ENCODE measurements at regions not wholly inside any gene's neighbourhood (a gene's known extent, or its start where the extent isn't known, plus 50 kb on each side); places are given as distances from the start of the nearest gene placed in this dataset.

GRCh38 chr1:118711356-118711755, 276.8 kb downstream of the TBX15 start:
- Histone ChIP-seq H3K27me3 (ENCODE audit: insufficient read depth, low read length, poor library complexity, severe bottlenecking) (no peaks in the 10 kb centered on the region), H4K20me1 (ENCODE audit: insufficient read depth, low read length, poor library complexity, severe bottlenecking) (no peaks in the 10 kb centered on the region), H2AFZ (ENCODE audit: low read length) (no peak overlapping the region), H3K79me2 (ENCODE audit: insufficient read depth, low read length) (no peaks in the 10 kb centered on the region), H3K9me3 (ENCODE audit: insufficient read depth, low read depth, low read length) (no peaks in the 10 kb centered on the region), H3K4me2 (ENCODE audit: low read depth, low read length, poor library complexity, severe bottlenecking) (no peak overlapping the region), H3K9me2 (replicated peaks; ENCODE audit: low read depth, low read length) (no peaks in the 10 kb centered on the region), H3K9ac (ENCODE audit: low read depth, low read length, poor library complexity, severe bottlenecking) (no peak overlapping the region), H3F3A (ENCODE audit: low read depth) (no peaks in the 10 kb centered on the region), H3K4me1 (ENCODE audit: insufficient read depth, low read length, poor library complexity, severe bottlenecking) (no peaks in the 10 kb centered on the region), H3K36me3 (ENCODE audit: insufficient read depth, low read length) (no peaks in the 10 kb centered on the region), H3K4me3 (ENCODE audit: low read length, poor library complexity, severe bottlenecking) (no peak overlapping the region)
- no peak for TF ChIP-seq CTCF (conservative IDR thresholded peaks at IDR 0.05; ENCODE audit: low read length)
- TF ChIP-seq EZH2phosphoT487 (IDR thresholded peaks at IDR 0.05; ENCODE audit: borderline replicate concordance): no peak

GRCh38 chr1:118698911-118699310, 289.2 kb downstream of the TBX15 start:
- Histone ChIP-seq H3K4me3 (ENCODE audit: low read length, poor library complexity, severe bottlenecking) (no peak overlapping the region), H3K36me3 (ENCODE audit: insufficient read depth, low read length) (no peaks in the 10 kb centered on the region), H3K9ac (ENCODE audit: low read depth, low read length, poor library complexity, severe bottlenecking) (no peak overlapping the region), H3K9me2 (replicated peaks; ENCODE audit: low read depth, low read length) (0 out of 2 replicates have a peak, but pooled peaks cover 4% of the 10 kb centered on the region), H3K79me2 (ENCODE audit: insufficient read depth, low read length) (no peaks in the 10 kb centered on the region), H3K27me3 (ENCODE audit: insufficient read depth, low read length, poor library complexity, severe bottlenecking) (no peaks in the 10 kb centered on the region), H3F3A (ENCODE audit: low read depth) (no peaks in the 10 kb centered on the region), H3K4me2 (ENCODE audit: low read depth, low read length, poor library complexity, severe bottlenecking) (no peak overlapping the region), H2AFZ (ENCODE audit: low read length) (no peak overlapping the region), H3K9me3 (ENCODE audit: insufficient read depth, low read depth, low read length) (no peaks in the 10 kb centered on the region), H4K20me1 (ENCODE audit: insufficient read depth, low read length, poor library complexity, severe bottlenecking) (no peaks in the 10 kb centered on the region), H3K4me1 (ENCODE audit: insufficient read depth, low read length, poor library complexity, severe bottlenecking) (no peaks in the 10 kb centered on the region)
- TF ChIP-seq CTCF (conservative IDR thresholded peaks at IDR 0.05; ENCODE audit: low read length) (no peak), EZH2phosphoT487 (IDR thresholded peaks at IDR 0.05; ENCODE audit: borderline replicate concordance) (no peak)

GRCh38 chr1:118692143-118692542, 296.0 kb downstream of the TBX15 start:
- Histone ChIP-seq H3K9ac (ENCODE audit: low read depth, low read length, poor library complexity, severe bottlenecking) (no peak overlapping the region), H3K9me2 (replicated peaks; ENCODE audit: low read depth, low read length) (no peaks in the 10 kb centered on the region), H3K4me2 (ENCODE audit: low read depth, low read length, poor library complexity, severe bottlenecking) (no peak overlapping the region), H3K9me3 (ENCODE audit: insufficient read depth, low read depth, low read length) (no peaks in the 10 kb centered on the region), H3K27me3 (ENCODE audit: insufficient read depth, low read length, poor library complexity, severe bottlenecking) (no peaks in the 10 kb centered on the region), H3K36me3 (ENCODE audit: insufficient read depth, low read length) (no peaks in the 10 kb centered on the region), H2AFZ (ENCODE audit: low read length) (no peak overlapping the region), H3K4me1 (ENCODE audit: insufficient read depth, low read length, poor library complexity, severe bottlenecking) (no peaks in the 10 kb centered on the region), H3K4me3 (ENCODE audit: low read length, poor library complexity, severe bottlenecking) (no peak overlapping the region), H3K79me2 (ENCODE audit: insufficient read depth, low read length) (no peaks in the 10 kb centered on the region), H4K20me1 (ENCODE audit: insufficient read depth, low read length, poor library complexity, severe bottlenecking) (no peaks in the 10 kb centered on the region), H3F3A (ENCODE audit: low read depth) (no peaks in the 10 kb centered on the region)
- TF ChIP-seq CTCF (conservative IDR thresholded peaks at IDR 0.05; ENCODE audit: low read length) (no peak), EZH2phosphoT487 (IDR thresholded peaks at IDR 0.05; ENCODE audit: borderline replicate concordance) (no peak)

Data from Loucy (cell line).